Fibroblast of skin of right biceps (primary cell): ENCODE measurements at regions not wholly inside any gene's neighbourhood (a gene's known extent, or its start where the extent isn't known, plus 50 kb on each side); places are given as distances from the start of the nearest gene placed in this dataset.
A peak's percentile ranks its signal among the peaks of the same experiment; 100 is the strongest.
"Not testable (repeated sequence)": the region's sequence is repeated elsewhere in the genome, so short reads cannot be mapped to it uniquely, and the experiment has no call there.

Experiments used
- DNase-seq: peaks from one replicate; pipeline ENCODE4 v3.0.0-alpha.2; 2013

DNA sequence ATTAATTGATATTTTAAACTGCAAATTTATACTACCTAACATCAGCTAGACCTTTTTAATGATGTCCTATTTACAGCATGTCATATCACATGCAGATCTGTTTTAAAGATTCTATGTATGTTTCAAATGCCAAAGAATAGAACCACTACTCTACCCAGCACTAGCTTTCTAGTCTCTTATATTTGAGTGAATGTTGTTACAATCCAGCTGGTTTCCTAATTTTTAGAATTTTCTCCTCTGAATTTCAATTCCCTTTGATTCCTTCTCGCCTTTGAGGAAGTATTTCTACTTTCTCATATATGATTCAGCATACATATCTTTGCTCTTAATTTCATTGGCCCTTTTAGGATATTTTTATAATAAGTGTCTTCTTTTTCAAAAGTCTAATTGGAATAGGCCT is 841.9 kb downstream of the TMTC2 start:
- DNase-seq, result no peak

- DNase-seq, result no peak
These were observed 841.1 kb downstream of the TMTC2 start for GRCh38 chr12:83527810-83528209.

DNA sequence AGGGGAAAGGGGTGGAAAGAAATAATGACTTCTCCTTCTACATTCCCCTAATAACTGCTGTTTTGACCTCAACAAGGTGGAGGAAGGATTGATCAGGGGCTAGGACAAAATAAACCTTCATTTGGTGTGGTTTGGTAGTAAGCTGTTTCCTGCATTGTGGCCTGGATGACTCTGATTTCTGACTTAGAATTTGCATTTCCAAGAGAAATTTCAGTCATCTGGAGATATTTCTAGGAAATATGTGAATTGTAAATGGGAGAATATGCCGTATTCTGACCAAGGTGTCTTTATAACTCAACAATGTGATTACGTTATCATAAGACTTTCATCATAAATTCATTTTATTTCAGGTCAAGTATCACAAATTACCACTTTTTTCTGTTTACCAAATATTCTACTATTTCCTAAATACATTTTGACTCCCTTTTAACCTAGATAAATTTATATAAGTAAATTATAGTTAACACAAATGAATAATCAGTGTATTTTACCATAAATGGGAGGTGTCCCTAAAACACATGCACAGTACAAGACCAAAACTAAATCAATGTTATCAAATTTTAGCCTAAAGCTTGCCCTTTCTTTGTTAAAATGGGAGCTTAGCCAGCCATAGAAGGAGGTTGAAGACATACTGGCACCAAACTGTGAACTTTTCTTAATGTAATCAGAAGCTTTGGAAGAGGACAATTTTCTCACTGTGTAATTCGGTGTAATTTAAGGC is 828.8 kb downstream of the TMTC2 start:
- DNase-seq, result no peak

DNA sequence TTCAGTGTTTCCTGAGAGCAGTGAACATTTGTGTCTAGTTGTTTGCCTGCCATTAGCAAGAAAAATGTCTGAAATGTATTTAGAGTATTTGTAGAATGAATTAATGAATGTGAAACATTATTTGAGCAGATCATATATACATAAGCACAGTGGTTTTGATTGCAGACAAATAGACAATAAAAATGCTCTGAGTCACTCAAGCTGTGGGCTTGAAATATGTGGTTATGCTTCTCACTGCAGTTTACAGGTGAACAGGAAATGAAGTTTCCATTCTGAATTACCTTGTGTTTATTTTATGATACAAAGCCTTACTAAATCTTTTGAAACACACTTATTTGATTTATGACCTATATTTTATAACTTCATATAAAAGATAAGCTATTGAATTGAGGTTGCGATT is 827.7 kb downstream of the TMTC2 start:
- no peak for DNase-seq

DNA sequence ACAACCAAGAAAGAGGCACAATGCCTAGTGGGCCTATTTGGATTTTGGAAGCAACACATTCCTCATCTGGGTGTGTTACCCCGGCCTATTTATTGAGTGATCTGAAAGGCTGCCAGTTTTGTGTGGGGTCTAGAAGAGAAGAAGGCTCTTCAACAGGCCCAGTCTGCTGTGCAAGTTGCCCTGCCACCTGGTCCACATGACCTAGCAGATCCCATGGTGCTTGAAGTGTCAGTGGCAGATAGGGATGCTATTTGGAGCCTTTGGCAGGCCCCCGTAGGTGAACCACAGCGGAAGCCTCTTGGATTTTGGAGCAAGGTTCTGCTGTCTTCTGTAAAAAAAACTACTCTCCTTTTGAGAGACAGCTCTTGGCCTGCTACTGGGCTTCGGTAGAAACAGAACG is 820.1 kb downstream of the TMTC2 start:
- DNase-seq, result no peak

GRCh38 chr12:83505586-83505985 is 818.9 kb downstream of the TMTC2 start:
- no peak for DNase-seq

- DNase-seq, result not testable (repeated sequence)
These were observed 813.2 kb downstream of the TMTC2 start for GRCh38 chr12:83499894-83500293.

GRCh38 chr12:83477696-83478095 is 791.0 kb downstream of the TMTC2 start:
- peak; percentile 12 for DNase-seq

- DNase-seq, result no peak
These were observed 790.3 kb downstream of the TMTC2 start for GRCh38 chr12:83476695-83477690.

- DNase-seq, result no peak
These were observed 789.3 kb downstream of the TMTC2 start for GRCh38 chr12:83476006-83476405.

GRCh38 chr12:83474369-83474768 is 787.7 kb downstream of the TMTC2 start:
- DNase-seq, result no peak

GRCh38 chr12:83473408-83474095 is 786.8 kb downstream of the TMTC2 start:
- DNase-seq, result peak; percentile 7

- no peak for DNase-seq
These were observed 786.1 kb downstream of the TMTC2 start for GRCh38 chr12:83472772-83473171.

GRCh38 chr12:83472350-83472749 is 785.6 kb downstream of the TMTC2 start:
- no peak for DNase-seq

DNA sequence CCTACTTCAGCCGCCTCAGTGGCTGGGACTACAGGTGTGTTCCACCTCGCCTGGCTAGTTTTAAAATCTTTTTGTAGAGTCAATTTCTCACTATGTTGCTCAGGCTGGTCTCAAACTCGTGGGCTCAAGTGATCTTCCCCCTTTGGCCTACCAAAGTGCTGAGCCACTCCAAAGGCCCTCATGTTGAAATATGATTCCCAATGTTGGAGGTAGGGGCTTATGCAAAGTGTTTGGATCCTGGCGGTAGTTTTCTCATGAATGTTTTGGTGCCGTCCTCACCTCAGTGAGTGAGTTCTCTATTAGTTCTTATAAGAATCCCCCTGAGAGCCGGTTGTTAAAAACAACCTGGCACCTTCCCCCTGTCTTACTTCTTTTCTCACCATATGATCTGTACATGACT is 784.6 kb downstream of the TMTC2 start:
- no peak for DNase-seq

DNA sequence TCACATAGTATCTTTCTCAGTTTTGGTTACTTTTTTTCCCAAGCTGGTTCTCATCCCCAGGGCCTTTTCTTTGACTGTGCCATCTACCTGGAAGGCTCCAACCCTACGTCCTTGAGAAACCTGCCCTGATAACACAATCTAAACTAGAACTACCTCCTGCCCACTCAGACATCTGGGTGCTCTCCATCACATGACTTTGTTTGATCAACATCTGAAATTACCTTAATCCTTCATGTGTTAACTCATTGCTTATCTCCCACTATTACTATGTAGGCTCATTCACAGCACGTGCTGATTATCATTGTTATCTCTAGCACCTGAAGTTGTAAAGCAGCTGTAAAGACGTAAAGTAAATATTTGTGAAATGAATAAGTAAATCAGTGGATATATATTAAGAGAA is 784.0 kb downstream of the TMTC2 start:
- DNase-seq, result no peak

DNA sequence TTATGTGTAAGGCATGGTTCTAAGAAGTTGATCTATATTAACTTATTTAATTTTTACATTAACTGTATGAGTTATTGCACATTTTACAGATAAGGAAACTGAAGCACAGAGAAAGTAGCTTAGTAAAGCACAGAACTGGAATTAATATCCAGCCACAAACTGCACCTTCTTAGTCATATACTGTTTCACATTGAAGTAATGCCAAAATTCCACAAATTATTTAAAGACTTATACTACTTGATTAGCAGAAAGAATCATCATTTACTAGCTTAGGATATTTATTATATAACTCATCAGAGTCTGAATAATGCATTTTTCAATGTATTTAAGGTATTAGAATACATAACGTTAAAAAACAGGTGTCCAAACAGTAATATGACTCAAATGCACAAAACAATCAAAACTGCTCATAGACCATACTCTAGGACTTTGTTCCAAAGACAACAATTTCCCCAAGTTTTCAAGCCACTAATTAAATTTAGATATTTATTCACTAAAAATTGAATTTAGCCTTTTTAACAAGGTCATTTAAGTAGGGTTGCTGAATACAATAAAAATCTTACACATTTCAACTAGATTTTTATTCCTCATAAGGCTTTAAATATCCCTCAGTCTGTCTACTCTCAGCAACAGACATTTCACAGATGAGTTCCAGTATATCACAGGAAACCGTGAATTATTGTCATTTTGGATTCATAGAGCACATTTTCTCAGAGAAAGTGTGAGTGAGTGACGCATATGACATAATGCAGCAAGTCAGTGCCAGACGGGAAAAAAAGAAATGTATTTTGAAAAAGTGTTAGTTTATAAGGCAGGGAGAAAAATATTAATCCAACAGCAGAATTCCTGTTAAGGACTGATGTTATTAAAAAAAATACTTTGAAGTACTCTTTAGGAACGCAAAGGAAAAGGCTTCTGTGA is 782.5 kb downstream of the TMTC2 start:
- DNase-seq, result peak; percentile 30

- no peak for DNase-seq
These were observed 778.9 kb downstream of the TMTC2 start for GRCh38 chr12:83465632-83466031.

DNA sequence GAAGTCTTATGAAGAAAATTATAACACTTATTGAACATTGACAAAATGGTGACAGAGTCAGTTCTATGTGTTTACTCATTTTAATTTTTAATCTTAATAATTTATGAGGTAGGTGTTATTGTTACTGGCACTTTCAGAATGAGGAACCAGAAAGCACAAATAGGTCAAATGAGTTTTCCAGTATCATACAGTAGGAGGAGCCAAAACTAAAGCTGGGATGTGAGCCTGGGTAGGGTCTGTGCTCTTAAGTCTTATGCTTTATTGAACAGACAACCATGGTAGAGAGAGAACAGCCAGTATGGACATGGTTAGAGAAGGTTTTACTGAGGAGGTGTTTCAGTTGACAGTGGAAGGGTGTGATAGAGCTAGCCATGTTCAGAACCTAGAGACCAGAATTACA is 775.7 kb downstream of the TMTC2 start:
- no peak for DNase-seq

DNA sequence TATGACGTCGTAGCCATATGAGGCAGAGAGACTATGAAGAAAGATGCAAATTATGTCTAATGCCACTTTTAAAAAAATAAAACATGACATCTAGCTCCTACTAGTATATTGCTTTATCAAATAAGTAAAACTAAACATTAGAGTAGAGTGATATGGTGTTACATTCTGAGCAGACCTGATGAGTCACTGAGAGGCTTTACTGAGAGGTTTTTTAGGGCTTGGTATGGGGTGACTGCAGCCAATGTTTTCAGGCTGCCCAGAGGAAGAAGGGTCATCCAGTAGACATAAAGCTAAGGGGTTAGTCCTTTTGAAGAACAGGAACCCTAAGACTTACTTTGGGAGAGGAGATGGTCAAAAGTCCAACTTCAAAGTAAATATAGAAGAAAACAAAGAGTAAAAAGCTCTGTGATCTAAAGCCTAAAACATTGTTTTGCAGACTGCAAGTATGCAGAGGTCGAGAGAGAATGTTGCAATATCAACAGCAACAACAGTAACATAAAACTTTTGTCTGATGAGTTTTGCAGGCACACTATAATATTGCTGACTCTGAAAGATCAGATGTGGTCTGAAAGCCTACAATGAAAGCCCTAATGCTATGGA is 774.7 kb downstream of the TMTC2 start:
- DNase-seq, result peak; percentile 16

- DNase-seq, result no peak
These were observed 764.5 kb downstream of the TMTC2 start for GRCh38 chr12:83451189-83451588.

DNA sequence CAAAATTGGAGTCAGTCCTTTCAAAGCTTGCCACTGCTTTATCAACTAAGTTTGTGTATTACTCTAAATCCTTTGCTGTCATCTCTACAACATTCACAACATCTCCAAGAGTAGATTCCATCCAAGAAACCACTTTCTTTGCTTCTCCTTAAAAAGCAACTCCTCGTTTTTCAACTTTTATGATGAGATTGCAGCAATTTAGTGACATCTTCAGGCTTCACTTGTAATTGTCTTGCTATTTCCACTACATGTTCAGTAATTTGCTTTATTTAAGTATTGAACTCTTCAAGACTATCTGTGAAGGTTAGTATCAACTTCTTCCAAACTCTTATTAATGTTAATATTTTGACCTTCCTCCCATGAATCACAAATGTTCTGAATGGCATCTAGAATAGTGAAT is 747.9 kb downstream of the TMTC2 start:
- no peak for DNase-seq
